Right cardiac atrium (tissue), 5 donors: ENCODE measurements at regions not wholly inside any gene's neighbourhood (a gene's known extent, or its start where the extent isn't known, plus 50 kb on each side); places are given as distances from the start of the nearest gene placed in this dataset.

Source experiments
- ATAC-seq, 2 donors: fragments of 200-7000 bp; cut with Tn5 transposase; one replicate each; pipeline versions ENCODE4 v1.8.0 to v1.9.1; 2020; ENCODE audit warnings: moderate library complexity in 2 of 2, mild to moderate bottlenecking in 1 of 2
- DNase-seq, 3 donors: peaks; one replicate each; pipeline ENCODE4 v3.0.0-alpha.2; 2020
- H3K27ac ChIP-seq: one replicate; pipeline ENCODE4 v1.5.1; 2013; ENCODE audit warnings: mild to moderate bottlenecking, low read length, control low read depth, moderate library complexity
- H3K27me3 ChIP-seq: one replicate; pipeline ENCODE4 v1.6.1; 2013; ENCODE audit not compliant: control insufficient read depth, insufficient read depth
- H3K4me1 ChIP-seq: one replicate; pipeline ENCODE4 v1.6.1; 2013; ENCODE audit warnings: low read length; ENCODE audit not compliant: control insufficient read depth, insufficient read depth
- H3K4me3 ChIP-seq: one replicate; pipeline ENCODE4 v1.5.1; 2013; ENCODE audit warnings: low read length, control low read depth
- H3K9me3 ChIP-seq: one replicate; pipeline ENCODE4 v1.6.1; 2013; ENCODE audit warnings: low read length; ENCODE audit not compliant: control insufficient read depth
- WGBS: extraction: QIAGEN DNeasy Blood & Tissue Kit; methylation state at CpG from one replicate; pipeline ENCODE4 v1.1.7; 2013; 5-methylcytosine and 5-hydroxymethylcytosine counted together
- intact Hi-C, 4 donors: fragments of 100-400 bp; cut with DNase I; formaldehyde crosslinking; loops; one replicate each; pipeline versions ENCODE4 v1.11.0 to v1.14.0; 2022 to 2023
- donor health status: healthy with polysubstance abuse.
- donor health status: DM: no; HTN: yes; CAD: no.
- donor health status: DM: no; HTN: no; CAD: no.
- donor health status: DM: no; HTN: yes; CAD: no; lungs with severe emphysema.
- donor health status: DM: yes; HTN: yes; CAD: no.

GRCh38 chr13:103695320-103695719, 629.1 kb upstream of the SLC10A2 start:
- intact Hi-C loops, result no loop called here
- no peak for DNase-seq
- ATAC-seq, result no peak

GRCh38 chr13:103694471-103694870, 628.3 kb upstream of the SLC10A2 start:
- ATAC-seq (no peak), DNase-seq (no peak)
- Histone ChIP-seq H3K27me3 (no peaks in the 10 kb centered on the region), H3K9me3 (no peaks in the 10 kb centered on the region), H3K27ac (no peak overlapping the region), H3K4me3 (no peak overlapping the region), H3K4me1 (no peaks in the 10 kb centered on the region)
- intact Hi-C loops, result no loop called here
- 84% methylated on average over 4 of the region's 4 CpGs for WGBS

More at GRCh38 chr13:103695320-103695719, 629.1 kb upstream of the SLC10A2 start:
- Histone ChIP-seq H3K27ac (no peak overlapping the region), H3K4me3 (no peak overlapping the region), H3K4me1 (no peaks in the 10 kb centered on the region), H3K9me3 (no peaks in the 10 kb centered on the region), H3K27me3 (no peaks in the 10 kb centered on the region)
- WGBS, result 74% methylated on average over 2 of the region's 2 CpGs

GRCh38 chr13:103694033-103694432, 627.8 kb upstream of the SLC10A2 start:
- Histone ChIP-seq H3K4me1 (no peaks in the 10 kb centered on the region), H3K27ac (no peak overlapping the region), H3K4me3 (no peak overlapping the region), H3K27me3 (no peaks in the 10 kb centered on the region), H3K9me3 (no peaks in the 10 kb centered on the region)
- ATAC-seq (no peak), DNase-seq (no peak)
- WGBS, result 34% methylated on average over 5 of the region's 5 CpGs
- intact Hi-C loops, result no loop called here

GRCh38 chr13:103692442-103692841, 626.2 kb upstream of the SLC10A2 start:
- Histone ChIP-seq H3K9me3 (no peaks in the 10 kb centered on the region), H3K27ac (no peak overlapping the region), H3K4me3 (no peak overlapping the region), H3K27me3 (no peaks in the 10 kb centered on the region), H3K4me1 (no peaks in the 10 kb centered on the region)
- DNase-seq (no peak), ATAC-seq (no peak)
- WGBS, result 76% methylated on average over 4 of the region's 4 CpGs
- intact Hi-C loops, result no loop called here

- H3K27me3 ChIP-seq, result no peaks in the 10 kb centered on the region
- H3K4me1 ChIP-seq, result no peaks in the 10 kb centered on the region
- DNase-seq (no peak), ATAC-seq (no peak)
- H3K27ac ChIP-seq, result no peak overlapping the region
- H3K9me3 ChIP-seq, result no peaks in the 10 kb centered on the region
- intact Hi-C loops, result no loop called here
- no peak overlapping the region for H3K4me3 ChIP-seq
Measured at GRCh38 chr13:103676329-103676728, 610.1 kb upstream of the SLC10A2 start.

- intact Hi-C loops, result no loop called here
- Histone ChIP-seq H3K27ac (no peak overlapping the region), H3K4me1 (no peaks in the 10 kb centered on the region), H3K9me3 (no peaks in the 10 kb centered on the region), H3K27me3 (no peaks in the 10 kb centered on the region), H3K4me3 (no peak overlapping the region)
- 94% methylated on average over 5 of the region's 5 CpGs for WGBS
- DNase-seq, result no peak
- ATAC-seq, result no peak
Measured at GRCh38 chr13:103671547-103671946, 605.3 kb upstream of the SLC10A2 start.

- WGBS, result 85% methylated on average over 4 of the region's 4 CpGs
- no peaks in the 10 kb centered on the region for H3K27me3 ChIP-seq
- H3K27ac ChIP-seq, result no peak overlapping the region
- ATAC-seq (no peak), DNase-seq (no peak)
- H3K4me3 ChIP-seq, result no peak overlapping the region
- intact Hi-C loops, result no loop called here
- no peaks in the 10 kb centered on the region for H3K9me3 ChIP-seq
- no peaks in the 10 kb centered on the region for H3K4me1 ChIP-seq
Measured at GRCh38 chr13:103663996-103664395, 597.8 kb upstream of the SLC10A2 start.

- no peak overlapping the region for H3K4me3 ChIP-seq
- no peaks in the 10 kb centered on the region for H3K27me3 ChIP-seq
- H3K27ac ChIP-seq, result no peak overlapping the region
- ATAC-seq, result no peak
- intact Hi-C loops, result no loop called here
- no peaks in the 10 kb centered on the region for H3K4me1 ChIP-seq
- H3K9me3 ChIP-seq, result no peaks in the 10 kb centered on the region
- 83% methylated on average over 4 of the region's 4 CpGs for WGBS
- no peak for DNase-seq
Measured at GRCh38 chr13:103656311-103656710, 590.1 kb upstream of the SLC10A2 start.

- no peak overlapping the region for H3K27ac ChIP-seq
- no peaks in the 10 kb centered on the region for H3K27me3 ChIP-seq
- H3K4me1 ChIP-seq, result no peaks in the 10 kb centered on the region
- DNase-seq, result no peak
- H3K4me3 ChIP-seq, result no peak overlapping the region
- 48% methylated on average over 1 of the region's 1 CpG for WGBS
- intact Hi-C loops, result no loop called here
- no peak for ATAC-seq
- no peaks in the 10 kb centered on the region for H3K9me3 ChIP-seq
Measured at GRCh38 chr13:103640606-103641005, 574.4 kb upstream of the SLC10A2 start.

- Histone ChIP-seq H3K27me3 (no peaks in the 10 kb centered on the region), H3K9me3 (no peaks in the 10 kb centered on the region), H3K4me1 (no peaks in the 10 kb centered on the region), H3K4me3 (no peak overlapping the region), H3K27ac (no peak overlapping the region)
- ATAC-seq (no peak), DNase-seq (no peak)
- intact Hi-C loops, result no loop called here
- WGBS, result 45% methylated on average over 3 of the region's 3 CpGs
Measured at GRCh38 chr13:103639326-103639725, 573.1 kb upstream of the SLC10A2 start.

GRCh38 chr13:103638706-103639105, 572.5 kb upstream of the SLC10A2 start:
- Histone ChIP-seq H3K27ac (no peak overlapping the region), H3K4me1 (no peaks in the 10 kb centered on the region), H3K27me3 (no peaks in the 10 kb centered on the region), H3K4me3 (no peak overlapping the region), H3K9me3 (no peaks in the 10 kb centered on the region)
- ATAC-seq (no peak), DNase-seq (no peak)
- intact Hi-C loops, result no loop called here
- WGBS, result 42% methylated on average over 2 of the region's 2 CpGs

GRCh38 chr13:103634066-103634465, 567.8 kb upstream of the SLC10A2 start:
- intact Hi-C loops, result no loop called here
- no peak for DNase-seq
- H3K27ac ChIP-seq, result no peak overlapping the region
- WGBS, result 65% methylated on average over 2 of the region's 2 CpGs
- no peak for ATAC-seq
- H3K27me3 ChIP-seq, result no peaks in the 10 kb centered on the region
- H3K9me3 ChIP-seq, result no peaks in the 10 kb centered on the region
- no peaks in the 10 kb centered on the region for H3K4me1 ChIP-seq
- no peak overlapping the region for H3K4me3 ChIP-seq
